HT-29 (cell line): ENCODE measurements at regions not wholly inside any gene's neighbourhood (a gene's known extent, or its start where the extent isn't known, plus 50 kb on each side); places are given as distances from the start of the nearest gene placed in this dataset.
A peak's percentile ranks its signal among the peaks of the same experiment; 100 is the strongest.
"Not testable (repeated sequence)": the region's sequence is repeated elsewhere in the genome, so short reads cannot be mapped to it uniquely, and the experiment has no call there.

Experiments
- DNase-seq: peaks from one replicate; pipeline ENCODE4 v3.0.0-alpha.2; 2015; ENCODE audit warnings: low spot score

DNA sequence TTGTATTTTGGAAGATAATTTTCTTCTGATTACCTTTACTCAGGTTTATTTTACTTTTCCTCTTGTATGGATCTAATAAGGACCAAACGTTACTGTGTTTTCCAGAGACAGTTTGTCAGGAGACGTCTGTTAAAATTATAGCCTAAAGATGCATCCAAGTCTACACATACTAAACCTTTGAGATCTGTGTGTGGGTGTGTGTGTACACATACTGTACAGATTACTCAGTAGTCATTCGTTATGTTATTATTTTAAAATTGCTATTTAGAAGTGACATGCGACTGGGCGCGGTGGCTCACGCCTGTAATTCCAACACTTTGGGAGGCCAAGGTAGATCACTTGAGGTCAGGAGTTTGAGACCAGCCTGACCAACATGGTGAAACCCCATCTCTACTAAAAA lies 51.6 kb upstream of the CNTLN start:
- DNase-seq: no peak

DNA sequence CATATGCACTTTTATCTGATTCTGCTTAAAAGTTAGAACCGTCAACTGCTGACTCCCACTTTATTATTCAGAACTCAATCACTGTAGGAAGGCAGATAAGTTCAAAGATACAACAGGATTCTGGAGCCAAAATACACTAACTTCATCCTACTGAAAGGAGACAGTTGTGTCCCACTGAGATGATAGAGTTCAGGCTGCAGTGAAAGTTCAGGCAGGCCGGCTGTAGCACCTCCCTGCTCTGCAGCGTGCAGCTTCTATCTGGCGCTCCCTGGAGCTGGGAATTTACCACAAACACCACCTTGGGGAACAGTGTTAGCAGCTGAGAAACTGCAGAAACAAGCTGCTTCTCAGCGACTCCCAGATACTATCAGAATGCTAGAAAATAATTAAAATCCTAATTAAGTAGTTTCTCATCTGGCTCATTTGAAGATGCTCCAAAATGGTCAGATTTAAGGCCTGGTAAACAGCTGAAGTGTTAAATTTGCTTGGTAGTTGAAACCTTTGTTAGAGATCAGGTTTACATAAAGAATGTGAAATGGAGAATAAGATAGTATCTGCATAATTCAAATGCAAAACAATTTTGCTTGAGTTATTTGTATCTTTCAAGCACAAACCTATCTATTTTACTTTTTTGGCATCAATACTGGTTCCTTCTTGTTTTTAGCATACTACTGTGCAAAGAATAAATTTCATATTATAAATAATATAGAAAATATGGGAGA lies 52.3 kb upstream of the CNTLN start:
- no peak for DNase-seq

DNA sequence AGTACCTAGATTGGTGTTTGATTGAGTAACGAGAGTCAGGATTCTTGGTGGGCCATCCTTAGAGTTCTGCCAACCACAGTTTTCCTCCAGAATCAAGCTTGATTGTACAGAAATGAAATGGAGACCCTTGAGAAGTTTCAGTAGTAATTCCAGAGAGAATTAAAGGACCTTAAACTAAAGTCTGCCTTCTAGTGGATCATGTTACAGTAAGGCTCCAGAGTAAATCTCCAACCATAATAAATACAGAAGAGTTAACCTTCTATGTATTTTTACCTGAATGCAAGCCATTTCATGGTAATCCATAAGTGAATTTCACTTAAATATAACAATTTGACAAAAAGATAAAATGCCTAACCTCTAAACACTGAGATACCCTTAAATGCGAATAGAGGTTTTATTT lies 53.0 kb upstream of the CNTLN start:
- no peak for DNase-seq

DNA sequence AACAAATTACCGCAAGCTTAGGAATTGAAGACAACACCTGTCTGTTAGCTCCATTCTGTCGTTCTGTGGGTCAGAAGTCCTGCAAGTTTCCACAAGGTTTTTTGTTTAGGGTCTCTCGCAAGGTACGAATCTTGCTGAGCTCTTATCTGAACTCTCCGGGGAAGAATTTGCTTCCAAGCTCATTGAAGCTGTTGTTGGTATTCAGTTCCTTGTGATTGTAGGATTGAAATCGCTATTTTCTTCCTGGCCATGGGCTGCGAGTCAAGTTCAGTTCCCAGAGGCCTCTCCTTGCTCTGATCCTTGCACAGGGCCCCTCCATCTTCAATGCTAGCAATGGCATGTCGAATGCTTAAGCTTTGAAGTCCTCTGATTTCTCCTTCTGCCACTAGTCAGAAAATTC lies 53.5 kb upstream of the CNTLN start:
- no peak for DNase-seq

DNA sequence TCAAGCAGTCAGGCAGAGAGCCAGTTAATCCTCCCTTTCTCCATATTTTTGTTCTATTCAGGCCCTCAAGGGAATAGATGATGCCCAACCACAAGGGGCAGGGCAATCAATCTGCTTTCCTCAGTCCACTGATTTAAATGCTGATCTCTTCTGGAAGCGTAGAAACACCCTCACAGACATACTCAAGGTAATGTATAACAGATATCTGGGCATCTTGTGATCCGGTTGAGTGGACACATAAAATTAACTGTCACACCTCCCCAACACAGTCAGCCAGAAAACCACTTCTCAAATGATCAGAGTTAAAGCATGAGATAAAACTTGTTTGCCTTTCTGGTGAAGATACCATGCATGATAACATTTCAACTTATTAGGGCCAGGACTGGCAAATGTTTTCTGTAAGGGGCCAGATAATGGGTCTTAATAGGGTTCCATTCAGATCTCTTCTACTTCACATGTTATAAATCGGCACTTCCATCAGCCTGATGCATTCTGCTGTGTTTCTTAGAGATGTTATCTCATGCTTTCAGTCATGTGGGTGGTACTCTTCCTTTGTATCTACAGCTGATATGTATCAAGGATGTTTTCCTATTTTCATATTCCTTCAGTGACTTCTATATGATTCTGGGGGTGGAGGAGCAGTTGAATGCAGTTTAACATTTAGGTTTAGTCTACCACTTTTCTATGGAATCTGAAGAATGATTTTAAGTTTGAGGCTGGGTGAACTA lies 58.9 kb upstream of the CNTLN start:
- no peak for DNase-seq

DNA sequence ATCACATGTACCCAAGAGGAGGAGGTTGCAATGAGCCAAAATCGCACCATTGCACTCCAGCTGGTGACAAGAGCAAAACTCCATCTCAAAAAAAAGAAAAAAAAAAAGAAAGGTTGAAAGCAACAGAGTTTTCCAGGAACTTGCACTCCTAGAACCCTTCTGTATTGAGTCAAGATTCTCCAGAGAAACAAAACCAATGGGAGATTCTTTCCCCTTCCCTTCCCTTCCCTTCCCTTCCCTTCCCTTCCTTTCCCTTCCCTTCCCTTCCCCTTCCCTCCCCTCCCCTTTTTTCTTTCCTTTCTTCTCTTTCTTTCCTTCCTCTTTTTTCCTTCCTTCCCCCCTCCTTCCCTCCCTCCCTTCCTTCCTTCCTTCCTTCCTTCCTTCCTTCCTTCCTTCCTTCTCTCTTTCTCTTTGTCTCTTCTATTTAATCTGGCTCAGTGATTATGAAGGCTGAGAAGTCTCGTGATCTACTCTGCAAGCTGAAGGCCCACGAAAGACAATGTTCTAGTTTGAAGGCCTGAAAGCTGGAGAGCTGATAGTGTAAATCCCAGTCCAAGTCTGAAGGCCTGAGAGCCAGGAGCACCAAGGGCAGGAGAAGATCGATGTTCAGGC lies 59.6 kb upstream of the CNTLN start:
- no peak for DNase-seq

DNA sequence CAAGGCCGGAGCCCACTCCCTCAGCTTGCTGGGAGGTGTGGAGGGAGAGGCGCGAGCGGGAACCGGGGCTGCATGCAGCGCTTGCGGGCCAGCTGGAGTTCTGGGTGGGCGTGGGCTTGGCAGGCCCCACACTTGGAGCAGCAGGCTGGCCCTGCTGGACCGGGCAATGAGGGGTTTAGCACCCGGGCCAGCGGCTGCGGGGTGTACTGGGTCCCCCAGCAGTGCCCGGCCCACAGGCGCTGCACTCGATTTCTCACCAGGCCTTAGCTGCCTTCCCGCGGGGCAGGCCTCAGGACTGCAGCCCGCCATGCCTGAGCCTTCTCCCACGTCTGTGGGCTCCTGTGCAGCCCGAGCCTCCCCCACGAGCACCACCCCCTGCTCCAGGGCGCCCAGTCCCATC lies 62.3 kb upstream of the CNTLN start:
- DNase-seq: not testable (repeated sequence)

DNA sequence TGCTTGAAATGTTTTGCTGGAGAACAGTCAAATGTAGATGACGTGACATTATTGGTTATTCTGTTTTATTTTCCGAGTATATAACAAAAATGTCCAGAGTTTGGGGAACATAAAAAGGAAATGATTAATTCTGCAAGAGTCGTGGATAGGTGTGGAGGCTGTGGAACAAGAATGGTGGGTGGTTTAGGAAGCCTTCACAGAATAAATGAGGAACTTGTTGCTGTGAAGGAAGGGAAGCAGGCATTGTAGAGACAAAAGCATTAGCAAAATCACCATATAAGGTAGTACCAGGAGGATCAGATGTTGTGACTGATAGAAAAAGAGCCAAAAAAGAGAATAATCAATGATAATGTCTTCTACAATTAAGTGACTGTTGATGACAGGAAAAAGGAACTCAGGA lies 66.2 kb upstream of the CNTLN start:
- DNase-seq: no peak

DNA sequence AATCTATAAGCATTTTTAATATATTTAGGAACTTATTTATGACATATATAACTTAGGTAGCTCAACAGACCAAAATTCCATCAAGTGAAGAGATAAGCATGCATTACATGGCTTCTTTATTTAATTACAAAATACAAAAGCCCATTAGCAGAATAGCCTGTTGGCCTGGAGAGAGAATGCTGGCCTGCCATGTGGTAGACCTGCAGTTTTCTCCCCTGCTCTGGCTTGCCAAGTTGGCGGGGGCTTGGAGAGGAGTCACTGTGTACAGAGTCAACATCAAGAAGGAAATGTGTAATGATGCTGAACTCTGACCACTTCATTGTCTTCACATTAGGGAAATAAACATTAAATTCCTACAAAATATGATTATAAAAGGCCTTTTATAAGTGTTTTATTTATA lies 69.8 kb upstream of the CNTLN start:
- DNase-seq: no peak

DNA sequence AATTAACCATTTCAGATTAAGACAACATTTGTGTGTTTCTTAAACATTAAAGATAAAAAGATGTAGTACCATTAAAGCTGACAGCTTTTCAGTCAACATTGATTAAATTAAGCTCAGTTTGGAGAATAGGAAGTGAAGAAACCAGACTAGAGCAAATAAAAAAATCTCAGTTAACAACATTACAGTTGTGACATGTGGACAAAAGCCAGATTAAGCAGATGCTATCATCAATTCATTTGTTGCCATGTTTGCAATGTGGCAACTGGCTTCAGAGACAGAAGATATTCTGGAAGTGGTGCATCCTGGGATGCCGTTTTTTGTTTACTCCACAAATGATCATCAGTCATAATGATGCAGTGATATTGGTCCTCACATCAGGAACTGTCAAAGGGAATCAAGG lies 70.3 kb upstream of the CNTLN start:
- no peak for DNase-seq

DNA sequence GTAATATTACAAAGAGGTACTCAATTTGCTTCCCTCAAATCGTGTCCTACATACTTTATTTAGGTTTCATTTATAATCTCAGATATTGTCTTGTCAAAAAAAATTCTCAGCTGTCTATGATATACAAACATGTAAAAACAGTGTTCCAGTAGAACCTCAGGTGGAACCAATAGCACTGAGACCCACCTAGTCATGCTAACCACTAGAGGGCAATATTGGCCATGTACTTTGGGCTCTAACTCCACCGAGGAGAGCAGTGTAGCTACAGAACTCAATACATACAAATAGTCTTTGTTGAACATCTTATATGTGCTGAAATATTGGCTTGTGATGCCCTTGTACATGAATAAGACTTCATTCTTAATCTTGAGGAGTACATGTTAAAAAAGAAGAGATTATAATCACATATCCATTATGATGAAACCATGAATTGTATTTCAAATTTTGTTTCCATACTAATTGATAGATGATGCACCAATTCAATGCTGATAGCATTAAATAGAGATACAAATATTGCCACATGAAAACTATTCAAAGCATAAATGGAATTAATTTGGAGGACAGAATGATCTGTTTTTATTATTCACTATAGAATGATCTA lies 71.2 kb upstream of the CNTLN start:
- peak; percentile 44 for DNase-seq

DNA sequence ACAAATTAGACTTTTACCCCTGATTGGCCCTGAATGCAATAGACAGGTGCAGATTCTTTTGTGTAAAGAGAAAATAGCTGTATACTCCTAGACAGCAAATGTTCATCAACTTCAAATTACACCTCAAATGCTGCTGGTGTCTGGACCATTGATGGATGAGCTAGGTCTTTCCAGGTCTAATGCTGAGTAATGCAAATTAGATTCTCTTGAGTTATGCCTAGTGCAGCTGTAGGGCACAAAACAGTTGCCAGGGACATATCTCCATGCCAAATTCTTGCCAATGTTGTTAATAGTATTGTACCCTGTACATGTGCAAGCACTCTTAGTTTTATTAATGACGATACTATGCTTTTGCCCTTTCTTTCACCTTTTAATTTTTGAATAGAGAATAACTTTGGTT lies 72.3 kb upstream of the CNTLN start:
- no peak for DNase-seq

DNA sequence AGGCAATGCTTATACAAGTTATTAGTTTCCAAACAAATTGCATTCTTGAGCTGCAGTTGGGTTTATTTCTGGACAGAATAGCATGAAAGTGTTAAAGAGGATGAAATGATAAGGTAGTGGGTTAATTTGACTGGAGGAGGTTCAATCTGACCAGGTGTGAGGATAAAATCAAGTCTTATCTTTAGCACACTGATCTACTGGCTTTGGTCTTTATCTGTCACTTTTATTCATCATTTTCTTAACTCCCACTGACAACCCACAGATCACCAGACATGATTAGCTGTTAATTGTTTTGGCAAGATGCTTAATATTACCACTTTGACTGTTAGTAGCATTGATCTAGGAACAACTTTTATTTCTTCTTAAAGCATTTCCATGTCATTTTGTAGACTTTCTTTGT lies 74.4 kb upstream of the CNTLN start:
- no peak for DNase-seq

DNA sequence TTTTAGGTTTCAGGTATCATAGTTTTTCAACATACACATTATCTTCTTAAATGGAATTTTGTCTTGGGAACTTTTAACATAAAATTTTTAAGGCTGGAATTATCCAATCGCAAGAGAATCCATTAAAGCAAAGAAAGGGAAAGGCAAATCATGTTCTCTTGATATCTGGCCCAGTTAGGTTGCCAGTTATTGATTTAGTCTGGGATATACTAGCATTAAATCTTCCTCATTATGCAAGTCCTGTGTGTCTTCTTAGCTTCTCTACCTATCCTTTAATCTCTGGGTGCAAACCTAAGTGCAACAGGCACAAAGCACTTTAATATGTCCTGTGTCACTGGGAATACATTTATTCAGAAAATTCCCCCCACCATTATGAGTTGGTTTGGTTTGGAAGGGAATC lies 75.4 kb upstream of the CNTLN start:
- no peak for DNase-seq

DNA sequence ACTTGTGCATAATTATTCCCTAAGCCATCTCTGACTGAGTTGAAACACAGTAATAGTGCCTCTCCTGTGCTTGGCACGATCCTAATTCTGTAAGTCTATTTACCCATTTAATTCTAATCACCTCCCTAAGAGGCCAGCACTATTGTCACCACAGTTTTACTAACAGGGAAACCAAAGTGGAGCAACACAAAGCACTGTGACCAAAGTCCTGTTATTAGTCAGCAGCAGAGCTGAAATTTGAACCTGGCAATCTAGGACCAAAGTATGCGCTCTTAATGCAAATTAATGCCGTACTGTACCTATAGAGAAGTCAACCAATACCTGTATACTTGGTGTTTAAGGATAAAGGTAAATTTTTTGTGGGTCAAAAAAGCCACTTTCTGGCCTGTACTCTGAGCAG lies 77.1 kb upstream of the CNTLN start:
- no peak for DNase-seq

DNA sequence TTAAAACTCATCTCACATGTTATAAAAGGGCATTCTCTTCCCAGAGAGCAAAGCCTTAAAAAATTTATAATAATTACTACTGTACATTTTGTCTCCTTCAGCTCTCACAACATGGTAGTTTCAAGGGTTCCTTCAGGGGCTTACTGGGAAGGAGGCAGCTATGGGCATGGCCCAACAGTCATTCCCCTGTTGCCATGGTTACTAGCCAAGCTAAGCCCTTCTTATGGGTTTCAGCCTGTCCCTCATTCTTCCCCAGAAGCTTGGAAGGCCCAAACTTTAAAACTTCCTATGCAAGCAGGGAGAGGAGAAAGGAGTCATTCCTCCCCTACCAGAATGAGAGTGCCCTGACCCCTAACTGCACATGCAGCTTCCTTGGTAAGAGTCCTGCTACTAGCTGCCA lies 82.2 kb upstream of the CNTLN start:
- no peak for DNase-seq

DNA sequence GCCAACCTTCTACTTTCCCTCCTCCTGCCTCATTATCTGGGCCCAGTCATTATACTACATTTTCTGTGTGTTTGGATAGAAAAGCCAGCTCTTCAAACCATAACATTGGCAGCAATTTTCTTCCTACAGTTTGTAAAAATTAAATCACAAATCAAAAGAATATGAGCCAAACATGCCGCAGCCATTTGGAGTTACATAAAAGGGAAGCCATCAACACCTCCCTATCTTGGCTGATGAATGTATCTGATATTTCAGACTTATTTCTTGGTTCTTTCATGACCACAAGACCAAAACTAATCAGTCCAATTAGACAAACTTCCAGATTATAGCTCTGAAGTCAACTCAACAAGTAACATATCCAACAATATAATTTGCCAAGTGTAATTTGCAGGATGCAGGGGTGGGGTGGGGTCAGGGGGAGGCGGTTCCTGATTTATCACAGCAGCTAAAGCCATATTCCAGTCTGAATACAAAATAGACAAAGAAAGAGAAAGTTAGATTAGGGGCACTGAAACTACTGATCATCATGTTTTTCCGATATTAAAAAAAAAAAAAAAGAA lies 89.4 kb upstream of the CNTLN start:
- DNase-seq: no peak

DNA sequence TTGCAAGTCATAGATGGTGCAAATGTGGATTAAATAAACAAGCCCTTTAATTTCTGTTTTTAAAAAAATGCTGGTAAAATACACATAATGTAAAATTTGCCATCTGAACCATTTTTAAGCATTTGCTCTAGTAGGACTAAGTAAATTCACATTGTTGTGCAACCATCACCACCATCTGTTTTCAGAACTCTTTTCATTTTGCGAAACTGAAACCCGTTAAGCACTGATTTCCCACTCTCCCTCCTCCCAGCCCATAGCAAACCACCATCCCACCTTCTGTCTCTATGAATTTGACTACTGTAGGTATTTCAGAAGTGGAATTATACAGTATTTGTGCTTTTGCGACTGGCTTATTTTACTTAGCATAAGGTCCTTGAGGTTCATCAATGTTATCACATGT lies 103.3 kb upstream of the CNTLN start:
- DNase-seq: no peak

DNA sequence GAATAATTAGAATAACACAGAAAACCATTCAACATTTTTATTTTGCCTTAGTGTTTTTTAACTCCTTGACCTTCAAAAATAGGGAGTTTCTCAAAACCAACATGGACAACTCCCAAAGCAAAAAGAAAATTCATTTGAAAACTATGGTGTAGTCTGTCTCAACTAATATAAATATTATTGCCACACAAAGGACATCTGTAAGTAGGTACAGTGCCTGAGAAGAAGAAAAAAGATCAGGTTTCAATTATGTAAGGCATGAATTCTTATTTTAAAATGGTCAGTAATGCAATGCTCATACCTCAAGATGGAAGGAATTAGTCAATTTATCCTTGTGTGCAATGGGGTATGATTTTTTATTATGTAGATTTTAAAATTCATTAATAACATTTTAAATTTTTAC lies 109.6 kb upstream of the CNTLN start:
- DNase-seq: no peak

DNA sequence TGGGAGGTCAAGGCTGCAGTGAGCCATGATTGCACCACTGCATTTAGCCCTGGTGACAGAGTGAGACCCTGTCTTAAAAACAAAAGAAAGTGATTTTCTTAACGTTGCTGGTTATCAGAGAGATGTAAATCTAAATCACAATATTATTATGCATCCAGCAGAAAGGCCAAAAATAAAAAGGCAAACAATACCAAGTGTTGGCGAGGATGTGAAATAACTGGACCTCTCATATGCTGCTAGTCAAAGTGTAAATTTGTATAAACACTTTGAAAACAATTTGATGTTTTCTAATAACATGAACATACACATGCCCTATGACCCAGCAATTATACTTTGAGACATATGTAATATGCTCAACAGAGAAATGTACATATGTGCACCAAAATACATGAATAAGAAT lies 110.7 kb upstream of the CNTLN start:
- no peak for DNase-seq

DNA sequence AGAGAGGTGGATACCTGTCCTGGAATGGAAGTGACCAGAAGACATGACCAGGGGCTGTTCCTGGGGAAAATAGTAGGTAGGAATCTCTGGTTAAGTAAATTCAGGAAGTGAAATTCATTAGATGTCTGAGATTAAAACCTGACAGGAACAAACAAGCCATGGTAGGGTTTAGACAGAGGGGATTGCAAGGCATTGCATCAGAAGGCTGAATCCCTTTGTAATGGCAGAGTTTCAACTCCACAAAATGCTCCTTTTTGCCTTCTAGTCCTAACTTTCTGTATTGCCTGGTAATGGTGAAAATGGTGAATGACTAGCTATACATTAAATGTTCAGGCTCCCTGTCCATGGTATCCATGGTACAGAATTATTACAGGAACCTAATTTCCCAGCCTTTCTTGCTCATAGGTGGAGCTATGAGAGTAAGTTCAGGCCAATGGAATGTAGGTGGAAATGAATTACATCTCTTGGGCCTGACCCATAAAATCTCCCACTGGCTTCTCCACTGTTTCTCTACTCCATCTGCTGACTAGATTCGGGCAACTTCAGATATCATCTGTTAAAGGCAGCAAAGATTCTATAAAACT lies 113.4 kb upstream of the CNTLN start:
- no peak for DNase-seq

DNA sequence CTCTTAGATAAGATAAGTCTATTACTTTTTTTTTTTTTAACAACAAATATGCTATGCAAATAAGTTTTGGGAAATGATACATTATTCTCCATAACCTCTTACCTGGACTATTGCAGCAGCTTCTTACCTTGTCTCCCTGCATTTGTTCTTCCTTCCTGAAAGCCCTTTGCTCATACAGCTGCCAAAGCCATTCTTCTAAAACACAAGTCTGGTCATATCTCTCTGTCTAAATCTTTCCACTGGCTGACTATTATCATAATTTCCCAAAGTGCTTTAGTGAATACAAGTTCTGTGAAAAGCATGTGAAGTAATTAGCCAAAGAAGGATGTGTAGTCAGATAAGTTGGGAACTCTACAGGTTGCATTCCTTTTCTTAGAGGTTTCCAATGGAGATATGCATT lies 115.4 kb upstream of the CNTLN start:
- no peak for DNase-seq
